Dermis microvascular lymphatic vessel endothelial cell (primary cell): ENCODE measurements at regions not wholly inside any gene's neighbourhood (a gene's known extent, or its start where the extent isn't known, plus 50 kb on each side); places are given as distances from the start of the nearest gene placed in this dataset.

ENCODE experiments used
- DNase-seq, 2 donors: peaks; one replicate each; pipeline versions ENCODE4 v3.0.0 to v3.0.0-alpha.2; 2010; ENCODE audit warnings: low read depth in 2 of 2

DNA sequence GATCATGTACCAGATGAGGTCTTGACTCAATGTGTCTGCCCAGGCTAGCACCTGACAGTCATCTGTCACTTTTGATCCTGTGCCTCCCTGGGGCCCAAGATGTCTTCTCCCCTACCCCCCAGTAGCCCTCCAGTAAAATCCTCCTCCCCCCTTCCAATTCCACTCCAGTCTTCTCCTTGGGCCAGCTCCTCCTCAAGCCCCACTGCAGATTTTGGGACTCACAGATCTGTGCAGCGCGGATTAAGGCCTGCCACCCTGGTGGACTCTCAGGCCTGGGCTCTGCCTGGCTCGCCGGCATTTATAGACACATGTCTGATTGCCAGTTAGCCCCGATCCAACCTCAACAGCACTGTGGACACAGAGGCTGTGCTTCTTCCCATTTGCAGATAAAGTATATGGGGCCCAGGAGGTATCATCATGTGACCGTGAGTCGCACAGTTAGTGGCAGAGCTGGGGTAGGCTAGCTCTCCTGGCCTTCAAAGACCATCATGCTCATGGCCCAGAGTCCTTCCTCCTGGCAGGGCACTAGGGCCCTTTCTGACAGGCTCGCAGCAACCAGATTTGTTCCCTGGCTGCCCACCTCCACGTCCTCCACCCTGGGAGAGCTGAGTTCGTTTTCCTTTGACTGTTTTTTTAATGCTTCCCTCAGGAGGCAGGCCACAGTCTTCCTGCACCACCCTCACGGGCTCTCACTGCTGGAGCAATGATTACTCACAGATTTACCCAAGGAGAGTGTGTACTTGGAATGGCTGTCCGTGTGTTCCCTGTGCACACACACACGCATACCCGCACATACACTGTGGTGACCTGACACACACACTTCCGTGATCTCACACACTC lies 98.3 kb upstream of the DIO3 start:
- no peak for DNase-seq

DNA sequence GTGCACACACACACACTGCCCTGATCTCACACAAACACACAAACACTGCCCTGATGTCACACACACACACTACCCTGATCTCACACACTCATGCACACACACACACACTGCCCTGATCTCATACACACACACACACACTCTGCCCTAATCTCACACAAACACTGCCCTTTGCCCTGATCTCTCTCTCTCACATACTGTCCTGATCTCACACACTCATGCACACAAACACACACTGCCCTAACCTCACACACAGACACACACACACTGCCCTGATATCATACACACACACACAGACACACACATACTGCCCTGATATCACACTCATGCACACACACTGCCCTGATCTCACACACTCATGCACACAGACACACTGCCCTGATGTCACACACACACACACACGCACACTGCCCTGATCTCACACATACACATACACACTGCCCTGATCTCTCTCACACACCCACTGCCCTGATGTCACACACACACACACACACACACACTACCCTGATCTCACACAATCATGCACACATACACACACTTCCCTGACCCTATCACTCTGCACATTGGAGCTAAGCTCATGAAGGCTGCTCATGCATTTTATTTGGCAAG lies 97.6 kb upstream of the DIO3 start:
- DNase-seq, result no peak

DNA sequence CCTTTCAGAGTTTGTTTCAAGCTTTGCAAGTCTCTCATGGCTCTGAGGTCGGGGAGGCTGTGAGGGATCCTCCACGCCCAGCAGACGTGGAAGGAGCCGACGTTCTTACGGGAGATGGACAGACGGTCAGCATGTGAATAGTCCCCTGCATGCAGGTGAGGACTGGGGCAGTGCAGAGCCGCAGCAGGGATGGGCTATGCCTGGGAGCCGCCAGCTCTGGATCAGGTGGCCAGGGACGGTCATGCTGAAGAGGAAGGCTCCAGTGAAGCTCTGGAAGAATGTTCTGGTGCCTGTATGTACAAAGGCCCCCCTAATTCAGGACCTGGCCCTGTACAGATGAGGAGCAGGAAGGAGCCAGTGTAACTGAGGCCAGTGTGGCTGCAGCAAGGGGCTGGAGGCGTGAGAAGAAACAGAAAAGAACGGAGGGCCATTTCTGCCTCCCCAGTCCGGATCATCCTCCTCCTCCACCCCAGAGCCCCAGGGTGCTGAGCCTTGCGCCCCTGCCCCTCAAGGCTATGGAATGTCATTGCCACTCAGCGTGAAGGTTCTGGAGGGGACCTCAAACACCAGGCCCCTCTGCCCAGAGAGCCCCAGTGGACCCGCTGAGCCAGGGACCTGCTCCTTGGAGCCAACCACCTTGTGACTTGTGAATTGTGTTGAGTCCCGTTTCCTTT lies 96.8 kb upstream of the DIO3 start:
- DNase-seq, result no peak

DNA sequence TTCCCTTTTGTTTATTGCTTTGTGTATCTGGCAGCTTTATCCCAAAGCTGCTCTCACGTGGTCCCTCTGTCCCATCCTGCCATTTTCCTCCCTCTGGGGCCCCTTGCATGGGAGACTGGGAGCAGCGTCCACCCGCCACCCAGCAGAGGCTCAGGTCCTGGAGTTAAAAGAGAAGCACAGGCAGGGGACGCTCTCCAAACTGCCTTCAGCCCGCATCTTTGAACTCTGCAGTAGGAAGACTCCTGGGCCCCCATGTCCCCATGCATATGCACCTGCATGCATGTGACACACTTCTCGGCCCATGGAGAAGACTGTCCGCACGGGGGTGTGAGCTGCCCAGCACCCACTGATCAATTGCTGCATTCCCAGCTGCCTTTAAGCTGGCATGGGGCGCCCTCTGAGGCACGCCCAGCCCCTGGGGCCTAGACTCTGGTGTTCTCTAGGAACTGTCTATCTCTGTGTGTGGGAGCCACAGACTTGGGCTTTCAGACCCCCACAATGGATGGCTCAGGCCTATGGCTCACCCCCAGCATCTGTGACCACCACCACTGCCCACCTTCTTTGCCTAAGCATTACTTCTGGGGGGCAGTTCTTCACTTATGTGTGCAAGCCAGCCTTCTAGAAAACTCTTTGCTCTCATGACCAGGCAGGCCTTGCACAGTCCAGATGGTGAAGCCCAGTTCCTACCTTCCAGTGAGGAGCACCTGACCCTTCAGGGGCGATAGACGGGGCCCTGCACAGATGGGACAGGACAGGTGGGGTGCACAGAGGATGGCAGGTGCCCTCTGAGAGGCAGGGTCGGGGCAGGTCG lies 96.1 kb upstream of the DIO3 start:
- no peak for DNase-seq

DNA sequence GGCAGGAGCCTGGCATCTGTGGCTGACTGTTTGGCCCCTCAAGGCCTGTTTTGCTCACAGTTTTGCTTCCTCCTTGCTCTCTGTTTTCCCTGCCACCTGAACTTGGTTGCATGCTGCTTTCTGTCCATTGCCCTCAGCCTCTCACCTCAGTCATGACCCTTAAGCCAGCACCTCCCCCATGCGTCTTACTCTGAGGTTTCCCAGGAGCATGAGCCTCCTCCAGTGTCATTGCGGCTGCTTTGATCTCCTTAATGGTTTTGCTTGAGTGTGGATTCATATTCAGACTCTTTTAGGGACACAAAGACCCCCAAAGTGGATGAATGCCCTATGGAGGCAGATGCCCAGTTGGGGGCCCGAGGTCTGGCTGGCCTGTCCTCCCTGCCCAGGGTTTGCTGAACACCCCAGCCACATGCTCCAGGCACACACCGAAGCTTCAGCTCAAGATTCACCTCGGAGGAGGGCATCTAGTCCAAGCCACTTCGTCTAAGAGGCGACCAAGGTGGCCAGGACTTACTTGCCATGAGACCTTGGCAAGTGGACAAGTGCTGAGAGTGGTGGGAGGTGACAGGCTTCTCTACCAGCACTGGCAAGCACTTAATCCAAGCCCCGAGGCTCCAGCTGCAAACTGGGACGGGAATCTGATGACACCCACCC lies 95.4 kb upstream of the DIO3 start:
- DNase-seq, result no peak

DNA sequence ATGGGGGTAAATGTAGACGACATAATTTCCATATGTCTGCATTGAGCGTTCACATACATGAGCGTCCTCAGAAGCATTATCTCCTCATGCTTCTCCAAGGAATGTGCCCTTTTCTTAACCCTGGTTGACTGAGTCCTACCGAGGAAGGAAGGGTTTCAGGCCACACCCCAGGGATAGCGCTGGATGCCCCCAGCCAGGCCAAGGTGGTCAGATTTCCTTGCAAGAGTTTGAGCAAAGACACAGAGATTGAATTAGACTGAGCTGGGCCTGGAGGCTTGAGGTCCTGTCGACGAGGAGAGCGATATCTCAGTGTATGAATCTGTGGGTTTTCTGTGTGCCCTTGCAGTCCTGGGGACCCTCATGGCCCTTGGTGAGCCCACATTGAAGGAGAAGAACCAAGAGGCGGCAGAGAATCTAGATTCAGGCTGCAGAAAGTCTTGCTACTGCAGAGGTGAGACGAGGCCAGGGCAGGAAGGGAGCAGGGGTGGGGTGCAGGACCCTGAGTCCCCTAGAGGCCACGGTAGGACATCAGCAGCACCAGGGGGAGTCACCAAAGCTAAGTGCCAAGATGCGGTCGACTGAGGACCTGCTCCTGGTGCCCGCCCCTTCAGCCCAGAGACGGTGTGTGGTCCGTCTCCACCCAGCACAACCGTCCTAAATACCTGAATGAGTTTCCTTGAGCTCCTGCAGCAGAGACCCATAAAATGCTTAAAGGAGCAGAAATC lies 94.7 kb upstream of the DIO3 start:
- no peak for DNase-seq

DNA sequence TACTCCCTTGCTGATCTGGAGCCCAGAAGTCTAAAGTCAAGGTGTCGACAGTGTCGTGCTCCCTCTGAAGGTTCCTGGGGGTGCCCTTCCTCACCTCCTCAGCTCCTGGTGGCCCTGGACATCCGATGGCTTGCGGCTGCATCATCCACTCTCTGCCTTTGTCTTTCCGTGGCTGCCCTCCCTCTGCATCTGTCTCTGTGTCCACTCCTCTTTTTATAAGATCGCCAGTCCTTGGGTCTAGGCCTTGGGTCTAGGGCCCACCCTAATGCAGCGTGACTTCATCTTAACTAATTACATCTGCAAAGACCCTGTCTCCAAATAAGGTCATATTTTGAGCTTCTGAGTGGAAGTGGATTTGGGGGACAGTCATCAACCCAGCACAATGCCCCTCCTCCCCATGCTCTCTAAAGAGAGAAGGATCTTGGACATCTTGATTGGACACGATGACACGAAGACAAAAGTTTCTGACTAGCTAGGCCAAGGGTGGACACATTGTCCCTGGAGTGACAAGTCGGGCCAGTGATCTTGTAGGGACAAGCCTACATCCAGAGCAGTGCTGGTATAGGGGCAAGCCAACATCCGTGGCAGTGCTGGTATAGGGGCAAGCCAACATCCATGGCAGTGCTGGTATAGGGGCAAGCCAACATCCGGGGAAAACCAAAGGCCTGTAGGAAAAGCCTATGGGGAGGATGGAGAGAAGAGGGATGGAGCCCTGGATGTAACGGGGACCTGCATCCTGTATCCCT lies 93.9 kb upstream of the DIO3 start:
- DNase-seq, result no peak

DNA sequence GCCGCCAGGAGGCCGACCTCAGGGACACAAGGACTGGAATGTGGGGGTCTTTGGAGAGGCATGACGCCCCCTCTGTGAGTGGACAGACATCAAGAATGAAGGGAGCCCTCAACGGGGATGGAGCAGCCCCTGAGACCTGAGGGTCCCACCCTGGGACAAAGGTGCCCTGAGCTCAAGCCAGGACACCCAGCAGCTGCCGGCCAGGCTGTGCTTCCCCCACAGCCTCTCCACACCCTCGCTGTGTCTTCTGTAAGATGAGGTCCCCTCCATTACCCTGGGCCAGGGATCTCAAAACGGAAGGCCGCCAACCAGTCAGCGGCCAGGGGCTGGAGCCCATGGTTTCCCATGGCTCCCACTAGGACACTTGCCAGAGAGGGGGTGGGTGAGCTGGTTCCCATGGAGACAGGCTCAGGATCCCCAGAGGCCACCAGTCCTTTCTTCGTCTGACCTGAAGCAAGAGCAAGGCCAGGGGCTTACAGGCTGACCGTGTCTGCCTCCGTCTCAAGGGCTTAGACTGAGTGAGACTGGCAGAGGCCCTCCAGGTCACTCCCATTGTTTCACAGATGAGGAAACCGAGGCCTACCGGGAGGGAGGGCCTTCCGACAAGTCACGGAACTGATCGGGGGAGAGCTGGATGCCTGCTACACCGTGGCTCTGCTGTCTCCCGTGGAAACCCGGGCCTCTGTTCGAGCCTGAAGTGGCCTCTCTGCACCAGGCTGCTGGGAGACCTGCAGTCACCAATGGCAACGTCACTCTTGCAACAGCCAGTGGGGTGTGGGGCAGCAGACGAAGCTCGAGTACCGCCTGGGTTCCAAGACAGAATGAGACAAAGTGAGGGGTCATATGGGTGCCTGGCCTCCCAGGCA lies 91.7 kb upstream of the DIO3 start:
- DNase-seq, result no peak

DNA sequence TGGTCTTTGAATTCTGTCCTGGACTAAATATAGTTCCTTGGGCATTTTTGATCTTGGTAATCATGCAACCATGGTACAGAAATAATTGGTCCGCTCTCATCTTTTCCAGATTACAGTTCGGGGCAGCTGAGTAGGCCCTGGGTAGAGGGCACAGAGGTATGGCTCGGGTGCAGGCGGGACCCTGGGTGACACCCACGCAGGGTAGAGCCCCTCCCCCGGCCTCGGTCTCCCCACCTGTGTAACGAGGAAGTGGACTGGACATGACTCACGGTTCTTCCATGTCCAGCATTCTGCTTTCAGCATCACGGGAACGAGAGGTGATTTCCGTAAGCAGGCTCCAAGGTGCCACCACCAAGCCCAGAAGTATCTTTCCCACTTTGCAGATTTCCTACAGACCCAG lies 91.0 kb upstream of the DIO3 start:
- DNase-seq, result no peak

DNA sequence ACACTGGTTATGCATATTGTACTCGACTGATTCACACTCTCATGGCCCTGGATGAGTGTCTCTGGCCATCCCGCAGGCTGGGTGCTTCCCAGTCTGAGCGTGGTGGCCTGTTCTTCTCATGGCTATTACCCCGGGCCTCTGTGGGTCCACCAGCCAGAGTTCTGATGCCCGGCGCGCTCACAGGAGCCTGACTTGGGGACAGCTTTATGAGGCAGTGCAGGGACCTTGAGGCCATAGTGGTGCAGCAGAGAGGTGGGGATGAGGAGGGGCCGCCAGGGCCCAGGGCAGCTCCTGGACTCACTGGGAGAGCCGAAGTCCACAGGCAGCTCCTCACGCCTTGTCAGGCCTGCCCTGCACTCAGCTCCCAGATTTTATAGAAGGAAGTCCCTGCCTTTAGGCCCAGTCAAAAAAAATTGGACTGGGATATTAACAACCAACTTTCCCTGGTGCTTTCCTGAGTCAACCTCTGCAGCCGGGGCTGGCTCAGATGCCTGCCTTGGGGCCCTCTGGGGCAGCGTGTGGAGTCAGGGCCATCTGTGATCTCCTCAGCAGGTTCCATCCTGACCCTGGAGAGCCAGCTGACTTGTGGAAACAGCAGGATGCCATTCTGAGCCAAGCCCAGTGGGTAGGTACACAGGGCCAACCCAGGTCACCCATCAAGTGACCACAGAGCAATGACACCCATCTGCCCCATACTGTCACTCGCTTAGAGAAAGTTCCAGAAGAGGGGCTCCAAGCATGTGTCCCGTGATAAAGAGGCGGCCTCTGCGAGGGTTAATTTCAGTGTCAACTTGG lies 89.4 kb upstream of the DIO3 start:
- no peak for DNase-seq

DNA sequence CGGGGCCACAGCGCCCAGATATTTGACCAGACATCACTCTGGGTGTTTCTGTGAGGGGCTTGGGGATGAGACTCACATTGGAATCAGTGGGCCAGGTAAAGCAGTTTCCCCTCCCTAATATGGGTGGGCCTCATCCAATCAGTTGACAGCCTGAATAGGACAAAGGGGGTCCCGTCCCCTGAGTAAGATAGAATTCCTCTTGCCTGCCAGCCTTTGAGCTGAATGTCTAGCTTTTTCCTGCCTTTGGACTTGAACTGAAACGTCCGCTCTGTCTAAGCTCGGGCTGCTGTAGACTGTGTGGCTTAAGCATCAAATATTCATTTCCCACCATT lies 88.8 kb upstream of the DIO3 start:
- no peak for DNase-seq

DNA sequence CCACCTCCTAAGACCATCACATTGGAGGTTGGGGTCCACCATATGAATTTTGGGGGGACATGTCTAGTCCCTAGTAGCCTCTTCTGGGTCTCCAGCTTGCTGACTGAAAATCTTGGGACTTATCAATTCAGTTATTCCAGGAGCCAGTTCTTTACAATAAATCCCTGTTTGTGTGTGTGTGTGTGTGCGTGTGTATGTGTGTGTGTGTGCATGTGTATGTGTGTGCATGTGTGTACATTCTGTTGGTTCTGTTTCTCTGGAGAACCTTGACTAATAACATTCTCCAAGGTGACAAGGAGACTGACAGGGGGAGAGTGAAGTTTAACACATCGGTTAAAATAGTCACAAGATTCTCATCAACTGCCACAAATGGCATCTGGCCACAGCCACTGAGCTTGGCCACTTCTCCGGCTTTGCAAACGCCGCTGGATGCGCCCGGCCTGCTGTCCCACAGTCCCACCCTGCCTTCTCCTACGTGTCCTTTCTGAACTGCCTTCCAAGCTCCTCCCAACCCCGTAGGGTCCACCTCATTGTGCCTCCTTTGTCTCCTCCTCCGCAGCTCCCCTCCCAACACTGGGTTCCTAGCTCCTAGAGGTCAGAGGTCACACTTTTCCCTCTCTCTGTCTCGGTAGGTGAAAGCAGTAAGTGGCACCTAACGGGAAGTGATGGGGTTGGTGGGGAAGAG lies 88.1 kb upstream of the DIO3 start:
- DNase-seq, result no peak

DNA sequence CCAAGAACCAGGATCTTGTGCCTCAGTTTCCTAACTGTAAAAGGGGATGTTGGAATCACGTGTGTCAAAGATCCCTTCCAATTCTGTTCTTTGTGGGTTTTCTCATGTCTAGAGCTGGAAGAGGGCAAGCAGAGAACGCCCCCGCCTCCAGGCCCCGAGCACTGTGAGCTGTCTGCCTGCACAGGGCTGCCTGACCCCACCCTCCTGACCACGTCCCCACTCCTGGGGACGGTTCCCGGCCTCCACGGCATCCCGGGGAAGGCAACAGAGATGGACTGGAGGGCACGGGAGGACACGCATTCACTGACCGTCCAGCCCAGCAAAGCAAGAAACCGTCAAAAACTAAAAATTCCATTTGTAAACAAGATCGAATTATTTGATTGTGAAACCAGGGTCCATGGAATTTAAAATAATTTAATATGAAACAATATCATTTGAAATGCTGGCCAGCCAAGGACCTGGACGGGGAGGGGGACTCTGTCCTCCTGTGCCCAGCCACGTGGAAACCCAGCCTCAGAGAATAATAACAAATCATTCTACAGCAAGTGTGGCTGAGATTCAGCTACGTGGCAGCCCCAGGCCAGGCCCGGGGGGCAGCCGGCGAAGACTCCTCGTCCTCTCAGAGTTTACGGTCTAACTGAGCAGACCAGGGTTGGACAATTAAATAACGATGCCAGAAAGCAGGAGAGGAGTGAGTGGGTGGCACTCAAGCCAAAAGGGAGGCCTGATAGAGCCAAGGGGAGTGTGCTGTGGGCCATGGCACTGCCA lies 87.3 kb upstream of the DIO3 start:
- no peak for DNase-seq

DNA sequence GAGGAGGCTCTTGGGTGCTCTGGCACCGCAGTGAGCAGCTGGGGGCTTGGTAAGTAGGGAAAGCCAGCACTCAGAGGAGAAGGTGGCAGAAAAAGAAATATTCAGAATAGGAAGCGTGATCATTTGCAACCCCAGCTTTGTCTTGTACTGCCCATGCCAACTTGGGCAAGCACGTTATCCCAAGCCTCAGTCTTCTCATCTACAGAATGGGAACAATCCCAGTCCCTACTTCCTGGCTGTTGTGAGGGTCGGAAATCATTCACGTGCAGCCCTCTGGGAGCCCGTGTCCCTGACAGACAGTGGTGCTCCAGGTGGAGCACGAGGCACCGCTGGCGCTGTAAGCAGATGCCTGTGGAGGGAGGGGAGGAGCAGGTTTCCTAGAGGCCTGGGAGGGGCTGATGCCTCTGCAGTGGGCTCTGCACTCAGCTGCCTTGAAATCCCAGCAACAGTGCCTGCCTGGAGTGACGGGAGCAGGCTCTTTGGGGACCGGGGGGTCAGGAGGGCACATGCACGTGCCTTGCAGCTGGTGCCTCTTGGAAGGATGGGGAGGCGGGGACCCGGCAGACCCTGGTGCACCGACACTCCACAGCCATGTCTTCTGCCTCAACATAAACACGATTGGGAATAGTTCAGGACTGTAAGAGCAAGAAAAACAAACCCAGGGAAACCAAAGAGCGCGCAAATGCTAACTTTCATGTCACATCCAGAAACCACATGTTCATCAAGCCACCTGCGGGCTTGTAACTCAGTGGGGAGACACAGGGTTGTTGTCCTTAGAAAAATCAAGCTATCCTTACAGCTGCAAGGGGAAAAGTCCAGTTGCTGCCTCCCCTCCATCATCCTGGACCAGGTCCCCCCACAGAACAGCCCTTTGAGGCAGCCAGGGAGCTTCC lies 86.5 kb upstream of the DIO3 start:
- DNase-seq, result no peak

DNA sequence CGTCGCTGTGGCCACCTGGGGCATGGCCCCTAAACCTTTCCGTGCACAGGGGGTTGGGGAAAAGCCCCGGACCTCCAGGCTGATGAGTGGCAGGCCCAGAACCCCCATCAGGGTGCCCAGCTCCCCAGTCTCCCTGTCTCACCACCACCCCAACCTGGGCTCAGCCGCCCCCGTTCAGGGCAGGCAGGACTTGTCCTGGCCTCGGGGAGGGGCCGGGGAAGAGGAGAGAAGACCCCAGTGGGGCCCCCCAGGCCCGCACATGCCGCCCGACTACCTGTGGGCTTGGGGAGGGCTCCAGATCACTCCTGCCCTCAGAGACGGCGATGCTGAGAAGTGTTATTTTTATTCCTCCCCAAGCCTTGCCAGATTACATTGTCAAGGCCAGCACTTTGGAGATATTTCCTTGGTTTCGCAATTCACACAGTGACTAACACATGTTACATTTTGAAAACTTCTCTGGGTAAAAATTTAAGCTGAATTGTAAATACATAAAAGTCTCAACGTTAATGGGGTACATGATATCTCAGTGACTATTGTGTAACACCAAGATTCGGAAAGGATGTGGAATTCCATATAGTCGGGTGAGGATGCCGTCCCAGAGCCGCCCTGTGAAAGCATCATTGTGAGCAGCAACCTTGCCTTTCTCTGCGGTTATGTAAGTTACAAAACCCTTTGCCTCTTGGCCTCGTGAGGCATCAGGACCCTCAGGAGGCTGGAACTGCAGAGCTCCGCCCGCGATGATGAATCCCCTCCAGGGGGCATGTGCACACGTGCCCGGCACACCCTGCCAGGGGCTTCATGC lies 85.6 kb upstream of the DIO3 start:
- DNase-seq, result no peak
